LNCaP clone FGC (cell line): ENCODE measurements at regions not wholly inside any gene's neighbourhood (a gene's known extent, or its start where the extent isn't known, plus 50 kb on each side); places are given as distances from the start of the nearest gene placed in this dataset.
"Not testable (repeated sequence)": the region's sequence is repeated elsewhere in the genome, so short reads cannot be mapped to it uniquely, and the experiment has no call there.

Experiments
- DNase-seq: peaks from one replicate; pipeline ENCODE4 v3.0.0-alpha.2; 2011; ENCODE audit warnings: low read depth
- H3K4me3 ChIP-seq: 2 replicates; pipeline ENCODE4 v1.5.1; 2011; ENCODE audit warnings: mild to moderate bottlenecking, low read depth, low read length, control low read depth
- CTCF ChIP-seq: IDR thresholded peaks from 2 replicates; pipeline ENCODE4 v1.5.1; 2012; ENCODE audit warnings: mild to moderate bottlenecking; ENCODE audit not compliant: control insufficient read depth, insufficient read depth; ENCODE audit errors: extremely low read depth

GRCh38 chr5:106254784-106255183 is 1416.0 kb downstream of the EFNA5 start:
- H3K4me3 ChIP-seq, result no peak overlapping the region
- DNase-seq, result no peak
- no peak for TF ChIP-seq CTCF

- DNase-seq, H3K4me3 ChIP-seq: not testable (repeated sequence)
Measured at GRCh38 chr5:106246044-106246745, 1424.5 kb downstream of the EFNA5 start.

- DNase-seq, result no peak
- TF ChIP-seq CTCF, result no peak
- H3K4me3 ChIP-seq, result no peak overlapping the region
Measured at GRCh38 chr5:106241409-106241808, 1429.3 kb downstream of the EFNA5 start.

GRCh38 chr5:106205916-106206571 is 1464.7 kb downstream of the EFNA5 start:
- no peak for TF ChIP-seq CTCF
- DNase-seq, result no peak
- H3K4me3 ChIP-seq, result no peak overlapping the region

GRCh38 chr5:106202035-106202434 is 1468.7 kb downstream of the EFNA5 start:
- no peak for DNase-seq
- no peak overlapping the region for H3K4me3 ChIP-seq
- TF ChIP-seq CTCF, result no peak

GRCh38 chr5:106200971-106201370 is 1469.8 kb downstream of the EFNA5 start:
- DNase-seq, result no peak
- H3K4me3 ChIP-seq, result no peak overlapping the region
- no peak for TF ChIP-seq CTCF

- H3K4me3 ChIP-seq, result no peak overlapping the region
- no peak for DNase-seq
- no peak for TF ChIP-seq CTCF
Measured at GRCh38 chr5:106195679-106196474, 1474.9 kb downstream of the EFNA5 start.
